M059J (cell line): ENCODE measurements at regions not wholly inside any gene's neighbourhood (a gene's known extent, or its start where the extent isn't known, plus 50 kb on each side); places are given as distances from the start of the nearest gene placed in this dataset.
"Not testable (repeated sequence)": the region's sequence is repeated elsewhere in the genome, so short reads cannot be mapped to it uniquely, and the experiment has no call there.

Experiments
- DNase-seq: peaks from one replicate; pipeline ENCODE4 v3.0.0-alpha.2; 2012; ENCODE audit warnings: low read depth

DNA sequence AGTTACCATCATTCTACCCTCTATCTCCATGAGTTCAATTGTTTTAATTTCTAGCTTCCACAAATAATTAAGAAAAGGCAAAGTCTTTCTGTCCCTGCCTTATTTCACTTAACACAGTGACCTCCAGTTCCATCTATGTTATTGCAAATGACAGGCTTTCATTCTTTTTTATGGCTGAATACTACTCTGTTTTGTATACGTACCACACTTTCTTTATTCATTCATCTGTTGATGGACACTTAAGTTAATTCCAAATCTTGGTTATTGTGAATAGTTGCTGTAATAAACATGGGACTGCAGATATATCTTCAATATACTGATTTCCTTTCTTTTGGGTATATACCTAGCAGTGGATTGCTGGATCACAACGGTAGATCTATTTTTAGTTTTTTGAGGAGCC lies 314.1 kb downstream of the SV2B start:
- DNase-seq: no peak

DNA sequence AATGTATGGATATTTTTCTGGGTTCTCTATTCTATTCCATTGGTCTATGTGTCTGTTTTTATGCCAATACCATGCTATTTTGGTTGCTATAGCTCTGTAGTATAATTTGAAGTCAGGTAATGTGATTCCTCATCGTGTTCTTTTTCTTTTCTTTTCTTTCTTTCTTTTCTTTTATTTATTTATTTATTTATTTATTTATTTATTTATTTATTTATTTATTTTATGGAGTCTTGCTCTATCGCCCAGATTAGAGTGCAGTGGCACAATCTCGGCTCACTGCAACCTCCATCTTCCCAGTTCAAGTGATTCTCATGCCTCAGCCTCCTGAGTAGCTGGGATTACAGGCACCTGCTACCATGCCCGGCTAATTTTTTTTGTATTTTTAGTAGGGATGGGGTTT lies 315.2 kb downstream of the SV2B start:
- DNase-seq: not testable (repeated sequence)

DNA sequence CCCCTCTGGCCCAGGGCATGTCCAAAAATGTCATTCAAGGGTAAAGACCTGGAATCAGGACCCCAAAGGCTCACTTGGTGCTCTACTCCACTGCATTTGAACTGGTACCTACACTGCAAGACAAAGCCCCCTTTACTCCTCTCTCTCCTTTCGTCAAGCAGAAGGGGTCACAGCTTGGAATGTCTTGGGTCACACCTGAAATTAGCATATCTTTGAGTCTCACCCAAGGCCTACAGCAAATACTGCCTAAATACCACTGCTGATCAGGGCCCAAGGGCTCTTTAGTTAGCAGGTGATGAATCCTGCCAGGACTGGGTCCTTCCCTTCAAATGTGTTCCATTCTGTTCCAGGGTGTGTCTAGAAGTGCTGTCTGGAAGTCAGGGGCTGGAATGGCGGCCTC lies 320.6 kb downstream of the SV2B start:
- no peak for DNase-seq

DNA sequence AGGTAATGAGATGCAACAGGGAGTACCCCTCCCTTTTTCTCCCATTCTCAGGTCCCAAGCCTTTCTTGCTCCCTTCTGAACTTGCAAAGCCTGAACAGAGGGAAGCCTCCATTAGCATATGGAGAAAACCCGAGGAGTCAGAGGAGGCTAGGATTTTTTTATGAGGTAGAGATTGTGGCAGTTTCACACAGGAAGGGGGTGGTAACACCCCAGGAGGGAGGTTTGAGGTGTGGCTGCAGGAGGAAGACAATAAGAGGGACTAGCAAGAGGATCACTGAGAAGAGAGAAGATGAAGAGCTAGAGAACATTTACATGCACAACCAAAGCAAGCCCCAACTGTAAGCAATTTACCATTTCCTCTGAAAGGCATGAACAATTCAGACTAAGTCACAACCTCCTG lies 322.7 kb downstream of the SV2B start:
- no peak for DNase-seq

DNA sequence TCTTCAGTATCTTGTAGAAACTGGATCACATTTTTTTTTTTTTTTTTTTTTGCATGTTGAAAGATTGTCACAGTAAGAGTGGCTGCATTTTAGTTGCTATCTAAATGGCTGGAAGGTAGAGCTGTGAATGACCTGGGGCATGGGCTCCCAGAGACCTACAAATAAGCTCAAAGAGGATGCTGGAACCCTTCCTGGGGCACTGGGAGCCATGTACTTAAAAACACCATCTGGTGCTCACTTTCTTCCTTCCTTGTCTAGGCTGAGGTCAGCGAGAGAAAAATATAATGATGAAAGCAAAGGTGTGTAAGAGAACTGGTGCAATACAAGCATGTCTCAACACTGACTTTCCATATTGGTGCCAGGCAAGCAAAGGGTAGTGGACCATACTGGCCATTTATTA lies 323.9 kb downstream of the SV2B start:
- no peak for DNase-seq

DNA sequence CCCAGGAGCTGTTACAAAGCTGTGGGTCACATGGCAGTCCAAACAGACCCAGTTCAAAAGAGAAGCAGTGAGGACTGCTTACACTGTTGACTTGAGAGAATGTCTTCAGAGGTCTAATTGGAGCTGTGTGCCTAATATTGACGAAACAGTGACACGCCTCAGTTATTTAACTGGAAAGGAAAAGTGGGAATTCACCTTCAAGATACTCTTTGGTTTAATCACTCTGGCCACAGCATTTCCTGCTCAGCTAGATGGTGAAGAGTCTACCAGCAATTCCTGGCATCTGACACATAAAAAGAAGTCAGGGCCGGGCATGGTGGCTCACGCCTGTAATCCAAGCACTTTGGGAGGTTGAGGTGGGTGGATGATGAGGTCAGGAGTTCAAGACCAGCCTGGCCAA lies 326.4 kb downstream of the SV2B start:
- DNase-seq: peak; percentile 70

DNA sequence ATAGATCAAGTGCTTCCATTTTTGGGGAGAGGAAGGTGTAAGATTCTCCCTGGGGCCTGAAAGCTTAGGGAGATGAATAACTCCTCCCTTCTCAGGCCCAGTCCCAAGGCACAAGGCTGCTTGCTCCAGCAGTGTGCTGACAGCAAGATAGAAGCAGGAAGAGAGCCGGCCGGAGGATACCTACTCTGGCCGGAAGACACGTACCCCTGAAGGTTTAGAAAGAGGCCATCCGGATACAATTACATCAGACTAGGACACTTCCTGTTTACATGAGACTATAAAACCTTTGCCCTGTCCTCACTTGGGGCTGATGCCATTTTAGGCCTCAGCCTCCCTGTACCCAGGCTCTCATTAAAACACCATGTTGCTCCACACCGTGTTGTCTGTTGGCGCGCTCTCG lies 329.9 kb downstream of the SV2B start:
- no peak for DNase-seq

DNA sequence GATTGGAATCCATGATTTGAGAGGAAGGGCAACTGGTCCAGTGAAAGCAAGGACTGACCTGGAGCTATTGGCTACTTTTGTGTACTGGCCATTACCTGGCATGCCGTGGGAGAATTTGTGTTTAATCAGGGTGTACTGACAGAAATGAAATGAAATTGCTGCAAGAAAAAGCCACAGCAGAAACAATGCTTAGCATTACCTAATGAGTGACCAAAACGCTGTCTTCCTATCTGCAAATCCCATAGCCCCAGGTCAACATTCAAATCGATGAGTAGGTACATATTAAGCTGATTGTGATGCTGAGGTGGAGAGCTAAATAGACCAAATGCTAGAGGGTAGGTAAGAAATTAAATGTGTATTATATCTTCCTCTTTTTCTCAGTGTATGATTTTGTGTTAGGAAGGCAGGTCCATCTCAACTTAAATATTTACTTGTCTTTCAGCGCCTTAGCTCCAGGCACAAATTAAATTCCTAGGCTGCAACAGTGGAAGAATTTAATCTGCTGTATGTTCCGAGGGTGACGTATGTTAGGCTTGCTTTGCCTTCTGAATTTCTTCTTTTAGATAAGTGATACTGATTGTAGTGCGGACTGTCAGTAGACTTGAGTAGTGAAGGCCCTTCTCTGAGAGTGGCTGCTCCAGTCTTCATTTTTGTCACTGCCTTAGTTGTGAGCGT lies 331.1 kb downstream of the SV2B start:
- no peak for DNase-seq

DNA sequence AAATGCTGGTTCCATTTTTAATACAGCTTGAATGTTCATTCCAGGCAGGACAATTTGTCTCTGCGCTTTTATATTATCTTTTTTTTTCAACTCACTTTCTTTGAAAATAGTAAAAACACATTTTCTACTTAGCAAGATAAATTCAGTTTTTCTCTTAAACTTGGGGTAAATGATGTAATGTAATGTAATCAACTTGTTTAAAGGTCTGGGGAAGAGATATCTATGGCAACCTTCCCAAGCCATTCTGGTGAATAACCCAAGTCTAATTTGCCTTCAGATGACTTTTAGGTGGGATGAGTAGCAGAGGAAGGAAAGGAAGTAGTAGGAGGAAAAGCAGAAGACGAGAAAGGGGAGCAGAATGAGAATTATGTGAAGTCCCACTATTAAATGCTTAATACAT lies 335.1 kb downstream of the SV2B start:
- no peak for DNase-seq

DNA sequence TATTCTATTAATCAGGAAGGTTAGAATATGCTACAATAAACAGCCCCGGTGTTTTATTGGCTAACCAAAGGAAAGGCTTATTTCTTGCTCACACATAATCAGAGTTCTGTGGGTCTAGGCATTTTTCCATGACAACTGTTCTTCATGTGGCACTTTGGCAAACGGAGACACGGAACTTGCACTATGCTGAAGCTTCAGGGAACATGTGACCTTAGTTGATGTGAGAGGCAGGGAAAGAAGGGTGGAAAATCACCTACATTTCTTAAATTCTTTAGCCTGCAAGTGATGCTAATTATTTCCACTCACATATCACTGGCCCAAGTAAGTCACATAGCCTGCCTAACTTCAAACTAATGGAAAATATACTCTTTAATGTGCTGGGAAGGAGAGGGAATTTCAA lies 344.6 kb downstream of the SV2B start:
- DNase-seq: no peak

DNA sequence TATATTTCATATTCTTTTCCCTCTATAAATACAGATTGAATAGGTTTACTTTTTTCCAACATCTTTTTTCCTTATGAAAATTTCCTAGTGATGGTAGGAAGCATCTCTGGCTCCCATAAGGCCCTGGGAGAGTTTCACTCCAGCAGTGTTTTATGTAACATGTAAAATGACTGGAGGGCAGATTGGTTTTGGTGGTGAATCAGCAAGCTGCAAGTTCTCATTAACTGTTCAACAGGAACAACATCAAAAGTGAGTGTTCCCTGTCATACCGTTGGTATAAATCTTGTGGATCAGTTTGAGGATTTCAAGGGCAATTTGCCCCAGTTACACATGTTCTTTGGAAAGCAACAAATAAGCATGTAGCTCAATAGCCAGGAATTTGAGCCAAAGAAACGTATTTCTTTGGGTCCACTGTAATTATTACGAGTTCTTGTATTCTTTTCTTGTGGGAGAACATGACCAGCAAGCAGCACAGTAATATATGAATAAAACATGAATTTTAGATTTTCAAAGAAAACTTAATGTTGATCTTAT lies 345.7 kb downstream of the SV2B start:
- peak; percentile 86 for DNase-seq

DNA sequence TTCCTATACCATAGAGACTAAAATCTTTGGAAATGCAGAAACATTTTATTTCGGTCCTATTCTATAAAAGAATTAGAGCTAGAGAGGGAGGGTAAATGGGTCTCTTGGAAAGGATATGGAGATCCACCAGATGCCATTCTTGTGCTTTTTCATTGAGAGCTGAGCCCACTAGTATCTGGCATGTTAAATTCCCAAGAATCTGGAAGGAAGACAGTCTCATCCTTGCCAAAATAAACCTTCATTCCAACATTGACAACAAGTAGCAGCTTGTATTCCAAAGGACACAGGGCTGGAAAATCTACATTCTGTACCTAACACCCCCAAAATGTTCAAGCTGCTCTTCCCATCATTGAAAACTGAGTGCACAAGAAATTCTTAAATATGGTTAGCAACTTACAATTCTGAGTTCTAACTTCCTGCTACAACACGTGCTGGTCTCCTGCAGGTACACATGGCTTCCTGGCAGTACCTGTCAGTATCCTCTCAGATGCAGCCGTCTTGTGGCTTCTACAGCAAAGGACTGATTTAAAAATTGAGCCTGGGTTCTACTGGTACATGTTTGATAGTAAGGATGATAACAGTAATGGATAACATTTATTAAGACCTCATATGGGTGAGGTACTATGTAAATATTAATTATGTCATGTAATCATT lies 348.1 kb downstream of the SV2B start:
- no peak for DNase-seq

DNA sequence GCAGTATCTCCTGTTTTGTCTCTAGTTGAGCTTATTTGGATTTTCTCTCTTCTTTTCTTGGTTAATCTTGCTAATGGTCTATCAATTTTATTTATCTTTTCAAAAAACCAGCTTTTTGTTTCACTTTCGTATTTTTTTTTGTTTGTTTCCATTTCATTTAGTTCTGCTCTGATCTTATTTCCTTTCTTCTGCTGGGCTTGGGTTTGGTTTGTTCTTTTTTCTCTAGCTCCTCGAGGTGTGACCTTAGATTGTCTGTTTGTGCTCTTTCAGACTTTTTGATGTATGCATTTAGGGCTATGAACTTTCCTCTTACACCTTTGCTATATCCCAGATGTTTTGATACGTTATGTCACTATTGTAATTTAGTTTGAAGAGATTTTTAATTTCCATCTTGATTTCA lies 353.3 kb downstream of the SV2B start:
- DNase-seq: not testable (repeated sequence)

DNA sequence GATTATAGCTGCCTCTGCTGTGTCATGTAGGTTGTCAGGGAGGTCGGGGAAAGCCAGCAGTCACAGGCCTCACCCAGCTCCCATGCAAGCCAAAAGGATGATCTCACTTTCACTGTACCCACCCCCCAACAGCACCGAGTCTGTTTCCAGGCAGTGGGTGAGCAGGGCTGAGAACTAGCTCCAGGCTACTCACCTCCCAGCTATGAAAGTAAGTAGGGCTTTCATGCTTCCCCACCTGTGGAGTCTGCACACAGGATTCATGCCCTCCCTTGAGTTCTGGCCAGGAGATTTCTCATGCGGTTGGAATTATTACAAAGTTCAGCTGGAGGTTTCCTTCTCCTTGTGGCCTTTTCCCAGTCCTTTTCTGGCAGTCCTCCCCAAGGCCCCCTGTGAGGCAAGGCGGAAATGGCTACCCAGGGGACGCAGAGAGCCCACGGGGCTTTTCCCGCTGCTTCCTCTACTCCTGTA lies 356.2 kb downstream of the SV2B start:
- DNase-seq: peak; percentile 98

DNA sequence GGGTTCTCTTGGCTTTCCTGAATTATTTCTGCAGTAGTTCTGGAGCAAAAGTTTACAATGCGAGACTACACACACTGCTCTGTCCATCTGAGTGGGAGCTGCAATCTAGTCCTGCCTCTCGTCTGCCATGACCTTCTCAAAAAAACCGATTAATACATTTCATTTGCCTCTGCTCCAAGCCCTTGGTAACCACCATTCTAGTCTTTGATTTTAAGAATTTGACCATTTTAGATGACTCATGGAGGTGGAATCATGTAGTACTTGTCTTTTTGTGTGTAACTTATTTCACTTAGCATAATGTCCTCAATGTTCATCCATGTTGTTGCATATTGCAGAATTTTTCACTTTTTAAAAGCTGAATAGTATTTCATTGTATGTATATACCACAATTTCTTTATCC lies 356.9 kb downstream of the SV2B start:
- DNase-seq: peak; percentile 76

DNA sequence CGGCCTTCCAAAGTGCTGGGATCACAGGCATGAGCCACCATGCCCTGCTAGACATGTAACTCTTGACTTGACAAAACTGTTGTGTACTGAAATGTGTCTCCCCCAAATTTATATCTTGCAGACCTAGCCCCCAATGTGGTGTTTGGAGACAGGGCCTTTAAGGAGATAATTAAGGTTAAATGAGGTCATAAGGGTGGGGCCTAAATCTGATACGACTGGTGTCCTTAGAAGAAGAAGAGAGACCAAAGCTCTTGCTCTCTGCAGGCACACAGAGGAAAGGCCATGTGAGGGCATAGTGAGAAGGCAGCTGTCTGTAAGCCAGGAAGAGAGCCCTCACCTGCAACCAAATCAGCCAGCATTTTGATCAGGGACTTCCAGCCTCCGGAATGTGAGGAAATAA lies 361.3 kb downstream of the SV2B start:
- DNase-seq: no peak

DNA sequence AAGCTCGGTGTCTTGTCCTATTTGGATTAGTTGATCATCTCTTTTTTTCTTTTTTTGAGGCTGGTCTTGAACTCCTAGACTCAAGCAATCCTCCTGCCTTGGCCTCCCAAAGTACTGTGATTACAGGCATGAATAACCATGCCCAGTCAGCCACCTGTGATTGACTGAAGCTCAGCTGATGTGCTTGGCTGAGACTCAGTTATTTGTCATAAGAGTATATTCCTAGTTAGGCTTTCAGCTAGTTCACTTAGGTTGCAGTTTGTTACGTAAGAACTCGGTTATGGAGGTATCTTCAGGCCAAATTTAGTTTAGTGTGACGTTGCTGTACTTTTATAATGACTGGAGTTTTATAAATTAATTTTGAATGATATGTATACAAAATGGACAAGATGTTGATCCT lies 365.0 kb downstream of the SV2B start:
- DNase-seq: no peak

DNA sequence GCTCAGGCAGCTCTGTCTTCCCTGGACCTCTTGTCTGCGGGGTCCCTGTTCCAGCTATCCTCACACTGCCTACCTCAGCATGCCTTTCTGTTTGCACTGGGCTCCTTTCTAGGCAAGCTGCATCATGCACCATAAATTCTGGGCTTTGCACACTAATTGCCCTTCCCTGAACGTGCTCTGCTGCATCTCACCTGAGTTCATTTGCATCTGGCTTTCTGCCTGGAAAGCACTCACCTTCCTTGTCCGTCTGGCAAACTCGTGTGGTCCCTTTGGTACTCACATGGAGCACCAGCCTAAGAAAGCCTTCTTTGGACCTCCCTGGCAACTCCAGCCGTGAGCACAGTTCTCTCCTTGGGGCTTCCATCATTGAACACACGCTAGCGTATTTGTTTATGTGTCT lies 365.6 kb downstream of the SV2B start:
- no peak for DNase-seq

DNA sequence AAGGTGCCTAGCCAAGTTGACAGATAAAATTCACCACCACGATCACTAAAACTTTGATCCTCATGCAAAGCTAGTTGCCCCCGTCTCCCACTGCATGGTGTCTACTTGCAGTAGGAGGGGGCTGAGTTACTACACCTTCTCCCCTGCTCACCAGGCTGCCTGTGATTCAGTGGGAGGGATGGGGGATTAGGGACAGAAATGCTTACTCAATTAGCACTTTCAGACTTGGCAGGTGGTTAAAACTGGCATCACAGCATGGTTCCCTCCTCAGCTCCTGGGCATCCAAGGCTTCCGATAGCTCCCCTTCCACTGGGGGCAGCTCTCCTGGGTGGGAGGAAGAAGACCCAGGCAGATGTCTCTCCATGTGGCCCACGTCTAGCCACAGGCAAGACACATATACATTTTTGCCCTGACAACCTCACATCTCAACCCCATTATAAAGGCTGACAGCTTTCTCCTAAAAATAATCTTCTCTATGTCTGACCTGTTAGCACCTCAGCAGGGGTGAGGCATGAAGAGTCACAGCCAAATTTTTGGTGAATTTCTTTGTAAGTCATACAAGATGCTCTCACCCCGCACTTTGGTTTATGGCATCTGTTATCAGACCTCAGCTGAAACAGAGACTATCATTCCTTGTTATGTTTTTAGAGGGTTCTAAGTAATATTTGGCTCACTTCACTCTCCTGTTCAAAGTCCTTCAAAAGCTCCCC lies 369.0 kb downstream of the SV2B start:
- no peak for DNase-seq

DNA sequence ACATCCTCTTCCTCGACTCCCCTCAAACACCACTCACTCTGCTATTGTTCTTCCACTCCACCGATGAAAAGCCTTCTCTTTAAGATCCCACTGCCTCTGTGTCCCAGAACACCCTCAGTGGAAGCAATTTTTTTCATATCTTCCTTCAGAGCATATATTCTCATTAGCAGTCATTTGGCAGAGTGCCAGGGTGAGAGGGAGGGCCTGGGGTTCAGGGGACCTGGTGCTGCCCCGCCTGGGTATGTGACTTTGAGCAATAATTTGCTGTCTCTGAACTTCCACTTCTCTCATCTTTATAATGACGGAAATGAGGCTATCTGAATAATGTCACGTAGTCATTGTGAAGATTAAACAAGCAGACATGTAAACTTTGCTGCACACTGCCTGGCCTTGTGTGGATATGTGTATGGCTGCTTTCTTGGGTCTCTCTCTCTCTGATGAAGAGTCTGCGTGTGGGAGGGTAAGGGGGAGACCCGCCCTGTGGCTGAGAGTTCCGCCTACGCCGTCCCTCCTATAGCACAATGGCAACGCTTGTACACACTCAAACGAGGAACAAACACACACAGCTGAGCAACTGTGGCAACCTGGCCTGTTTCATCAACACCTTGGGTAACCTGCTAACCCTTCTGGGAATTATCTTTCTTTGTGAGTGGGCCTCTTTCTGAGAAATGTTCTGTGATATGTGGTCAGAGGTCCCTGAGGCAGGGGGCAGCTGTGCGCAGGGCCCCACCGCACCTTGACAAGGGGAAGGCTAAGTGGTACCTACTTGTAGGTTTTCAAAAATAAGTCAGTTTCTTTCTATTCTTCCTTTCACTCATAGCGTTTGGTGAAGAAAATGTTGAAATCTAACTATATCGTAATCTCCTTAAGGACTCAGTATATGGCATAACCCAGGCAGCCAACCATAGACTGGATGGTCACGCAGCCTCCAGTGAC lies 369.8 kb downstream of the SV2B start:
- no peak for DNase-seq

DNA sequence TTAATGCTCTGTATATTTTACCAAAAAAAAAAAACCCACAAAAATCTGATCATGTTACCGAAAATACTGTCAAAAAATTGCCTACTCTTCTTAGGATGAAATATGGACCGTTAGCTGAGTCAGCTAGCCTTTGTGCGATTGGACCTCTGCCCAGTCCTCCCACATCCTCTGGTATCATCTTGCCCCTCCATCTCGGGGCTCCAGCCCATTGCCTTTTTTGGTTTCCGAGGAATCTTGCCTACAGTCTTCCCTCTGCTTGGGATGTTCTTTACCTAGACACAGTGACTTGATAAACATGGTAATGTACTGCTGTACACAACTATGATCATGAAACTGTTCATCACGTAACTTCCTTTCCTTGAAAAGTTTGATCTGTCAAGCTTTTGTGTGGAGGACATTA lies 371.4 kb downstream of the SV2B start:
- DNase-seq: peak; percentile 62

DNA sequence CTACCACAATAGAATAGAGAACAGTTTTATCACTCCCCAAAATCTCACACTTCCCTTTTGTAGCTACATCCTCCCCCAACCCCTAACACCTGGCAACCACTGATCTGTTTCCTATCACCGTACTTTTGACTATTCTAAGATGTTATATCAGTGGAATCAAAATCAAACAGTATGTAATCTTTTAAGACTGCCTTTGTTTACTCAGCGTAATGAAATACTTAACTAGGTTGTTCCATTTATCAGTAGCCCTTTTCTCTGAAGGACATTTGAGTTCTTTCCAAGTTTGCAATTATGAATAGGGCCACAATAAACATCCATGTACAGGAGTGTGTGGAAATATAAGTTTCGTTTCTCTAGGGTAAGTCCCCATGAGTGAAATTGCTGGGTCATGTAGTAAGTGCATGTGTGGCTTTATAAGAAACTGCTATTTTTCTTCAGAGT lies 372.3 kb downstream of the SV2B start:
- no peak for DNase-seq
